22Rv1 (cell line): ENCODE measurements at regions not wholly inside any gene's neighbourhood (a gene's known extent, or its start where the extent isn't known, plus 50 kb on each side); places are given as distances from the start of the nearest gene placed in this dataset.

ENCODE experiments used
- CTCF ChIP-seq: fragments of 450-650 bp; IDR thresholded peaks from 2 replicates; pipeline ENCODE4 v1.5.1; 2017; ENCODE audit warnings: mild to moderate bottlenecking
- ZFX ChIP-seq: fragments of 450-650 bp; IDR thresholded peaks from 2 replicates; pipeline ENCODE4 v1.6.1; 2017; ENCODE audit warnings: antibody characterized with exemption, borderline replicate concordance

- TF ChIP-seq CTCF (no peak), ZFX (no peak)
Measured at GRCh38 chr2:121131375-121131774, 153.6 kb downstream of the TFCP2L1 start.
